ENCODE measurements at regions not wholly inside any gene's neighbourhood (a gene's known extent, or its start where the extent isn't known, plus 50 kb on each side); places are given as distances from the start of the nearest gene placed in this dataset.

DNA sequence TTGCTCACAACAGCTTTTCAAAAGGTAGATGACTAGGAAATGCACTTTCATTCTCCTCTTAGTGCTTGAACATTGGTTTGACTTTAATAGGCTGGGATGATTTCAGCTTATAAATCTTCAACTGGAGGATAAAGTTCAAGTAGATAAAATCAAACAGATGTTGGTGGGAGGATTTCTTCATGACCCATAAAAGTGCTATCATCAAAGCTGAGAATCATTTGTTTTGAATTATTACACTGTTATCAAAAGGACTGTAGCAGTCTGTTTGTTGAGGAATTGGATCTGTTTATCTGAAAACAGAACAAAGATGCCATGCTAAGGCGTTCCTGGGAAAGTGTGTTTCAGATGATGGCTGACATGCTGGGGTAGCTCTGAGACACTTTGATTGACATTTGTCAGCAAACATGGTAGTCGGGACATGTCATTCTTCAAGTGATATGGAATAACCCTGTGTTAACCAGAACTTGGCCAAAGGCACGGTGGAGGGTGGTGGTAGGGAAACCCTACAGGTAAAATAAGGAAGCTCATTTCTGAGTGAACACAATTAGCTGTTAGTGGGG lies 304.0 kb upstream of the PITX2 start:
- H3K4me3 ChIP-seq (replicated peaks; ENCODE audit: low read depth, low read length) = no peak overlapping the region
- DNase-seq (ENCODE audit: extremely low read depth, low read depth) = peak; percentile 47
- TF ChIP-seq CTCF (IDR thresholded peaks at IDR 0.05; ENCODE audit: low read depth, low read length, missing control alignments) = no peak

DNA sequence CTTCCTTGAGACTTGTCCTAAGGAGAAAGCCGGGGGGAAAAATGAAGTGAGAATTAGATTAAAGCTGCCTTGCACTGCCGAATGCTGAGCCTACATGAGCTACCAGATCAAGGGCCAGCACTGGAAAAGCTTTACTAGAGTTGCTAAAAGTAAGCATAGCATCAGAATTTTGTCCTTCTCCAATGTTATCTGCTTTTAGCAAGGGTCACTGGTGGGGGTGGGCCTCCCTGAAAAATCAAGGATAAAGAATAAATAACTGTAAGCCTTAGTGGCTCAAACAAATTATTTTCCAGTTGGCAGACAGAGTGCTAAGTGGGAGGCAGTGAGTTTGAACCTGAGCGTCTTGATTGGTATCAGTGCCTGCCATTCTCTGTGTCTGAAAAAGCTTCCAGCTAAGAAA lies 310.5 kb upstream of the PITX2 start:
- DNase-seq (ENCODE audit: extremely low read depth, low read depth) = no peak
- no peak for TF ChIP-seq CTCF (IDR thresholded peaks at IDR 0.05; ENCODE audit: low read depth, low read length, missing control alignments)
- H3K4me3 ChIP-seq (replicated peaks; ENCODE audit: low read depth, low read length) = no peak overlapping the region

- no peak for DNase-seq (ENCODE audit: extremely low read depth, low read depth)
- TF ChIP-seq CTCF (IDR thresholded peaks at IDR 0.05; ENCODE audit: low read depth, low read length, missing control alignments) = no peak
- H3K4me3 ChIP-seq (replicated peaks; ENCODE audit: low read depth, low read length) = no peak overlapping the region
Observed at GRCh38 chr4:110944501-110944900, 321.6 kb upstream of the PITX2 start.

GRCh38 chr4:110945600-110945999 lies 322.7 kb upstream of the PITX2 start:
- TF ChIP-seq CTCF (IDR thresholded peaks at IDR 0.05; ENCODE audit: low read depth, low read length, missing control alignments) = no peak
- no peak overlapping the region for H3K4me3 ChIP-seq (replicated peaks; ENCODE audit: low read depth, low read length)

DNA sequence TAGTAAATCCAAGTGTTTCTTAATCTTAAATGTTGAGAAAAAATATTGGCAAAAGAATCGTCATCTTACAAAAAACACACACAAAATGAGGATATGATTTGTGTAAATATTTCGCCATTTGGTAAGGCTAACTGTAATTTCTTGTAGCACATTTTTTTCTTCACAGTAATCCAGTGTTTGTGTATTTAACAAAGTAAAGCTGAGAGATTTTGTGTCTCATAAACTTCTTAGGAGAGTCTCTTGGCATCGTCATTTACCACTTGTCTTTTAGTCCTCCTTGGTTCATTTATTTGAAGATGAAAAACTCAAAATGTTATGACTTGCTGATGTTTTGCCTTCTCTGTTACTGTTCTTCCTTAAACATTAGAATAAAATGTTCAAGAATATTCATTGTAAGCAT lies 326.7 kb upstream of the PITX2 start:
- DNase-seq (ENCODE audit: extremely low read depth, low read depth) = no peak
- no peak overlapping the region for H3K4me3 ChIP-seq (replicated peaks; ENCODE audit: low read depth, low read length)
- no peak for TF ChIP-seq CTCF (IDR thresholded peaks at IDR 0.05; ENCODE audit: low read depth, low read length, missing control alignments)

More at GRCh38 chr4:110945600-110945999, 322.7 kb upstream of the PITX2 start:
- no peak for DNase-seq (ENCODE audit: extremely low read depth, low read depth)

GRCh38 chr4:110950731-110951130 lies 327.9 kb upstream of the PITX2 start:
- no peak for TF ChIP-seq CTCF (IDR thresholded peaks at IDR 0.05; ENCODE audit: low read depth, low read length, missing control alignments)
- H3K4me3 ChIP-seq (replicated peaks; ENCODE audit: low read depth, low read length) = no peak overlapping the region
- DNase-seq (ENCODE audit: extremely low read depth, low read depth) = no peak

GRCh38 chr4:110953191-110953590 lies 330.3 kb upstream of the PITX2 start:
- DNase-seq (ENCODE audit: extremely low read depth, low read depth) = no peak
- H3K4me3 ChIP-seq (replicated peaks; ENCODE audit: low read depth, low read length) = no peak overlapping the region
- TF ChIP-seq CTCF (IDR thresholded peaks at IDR 0.05; ENCODE audit: low read depth, low read length, missing control alignments) = no peak

Data from HFF-Myc (cell line).